OCI-LY7 (cell line): ENCODE measurements at regions not wholly inside any gene's neighbourhood (a gene's known extent, or its start where the extent isn't known, plus 50 kb on each side); places are given as distances from the start of the nearest gene placed in this dataset.

Experiments used
- CTCF ChIP-seq: fragments of 200-600 bp; sonication (generic); conservative IDR thresholded peaks from 2 replicates; pipeline ENCODE4 v1.5.1; 2014; ENCODE audit warnings: mild to moderate bottlenecking, antibody characterized with exemption, low read length, moderate library complexity, mixed read lengths
- EZH2phosphoT487 ChIP-seq: fragments of 200-600 bp; sonication (generic); IDR thresholded peaks from 2 replicates; pipeline ENCODE4 v1.6.1; 2018; ENCODE audit warnings: low read depth, borderline replicate concordance, mild to moderate bottlenecking, mixed run types, antibody characterized with exemption, low read length, moderate library complexity, mixed read lengths

- TF ChIP-seq CTCF (no peak), EZH2phosphoT487 (no peak)
Measured at GRCh38 chr10:61844116-61844822, 57.2 kb upstream of the ARID5B start.
